KMS-11 (cell line): ENCODE measurements at regions not wholly inside any gene's neighbourhood (a gene's known extent, or its start where the extent isn't known, plus 50 kb on each side); places are given as distances from the start of the nearest gene placed in this dataset.

Experiments
- H2AFZ ChIP-seq: fragments of 200-600 bp; sonication (generic); 2 replicates; pipeline ENCODE4 v1.6.1; 2016; ENCODE audit warnings: antibody characterized with exemption, mixed run types, low read depth
- H3K27ac ChIP-seq: fragments of 200-600 bp; sonication (generic); 2 replicates; pipeline ENCODE4 v1.6.1; 2016; ENCODE audit warnings: mild to moderate bottlenecking, mixed run types
- H3K27me3 ChIP-seq: fragments of 200-600 bp; sonication (generic); 2 replicates; pipeline ENCODE4 v1.6.1; 2017; ENCODE audit warnings: mild to moderate bottlenecking, low read depth, mixed run types, moderate library complexity; ENCODE audit not compliant: insufficient read depth
- H3K36me3 ChIP-seq: fragments of 200-600 bp; sonication (generic); 2 replicates; pipeline ENCODE4 v1.6.1; 2017; ENCODE audit warnings: mild to moderate bottlenecking, mixed run types; ENCODE audit not compliant: insufficient read depth
- H3K4me1 ChIP-seq: fragments of 200-600 bp; sonication (generic); 2 replicates; pipeline ENCODE4 v1.6.1; 2016; ENCODE audit warnings: mild to moderate bottlenecking, low read depth, mixed run types; ENCODE audit not compliant: poor library complexity, severe bottlenecking
- H3K4me2 ChIP-seq: fragments of 200-600 bp; sonication (generic); 2 replicates; pipeline ENCODE4 v1.7.0; 2016; ENCODE audit warnings: mild to moderate bottlenecking, mixed run types
- H3K4me3 ChIP-seq: fragments of 200-600 bp; sonication (generic); IDR thresholded peaks from 2 replicates; pipeline ENCODE4 v1.6.1; 2017; ENCODE audit warnings: low read depth, low read length, mixed read lengths; ENCODE audit not compliant: insufficient read depth
- H3K79me2 ChIP-seq: fragments of 200-600 bp; sonication (generic); 2 replicates; pipeline ENCODE4 v1.6.1; 2016; ENCODE audit warnings: low read depth, mixed run types; ENCODE audit not compliant: insufficient read depth
- H3K9ac ChIP-seq: fragments of 200-600 bp; sonication (generic); 2 replicates; pipeline ENCODE4 v1.6.1; 2016; ENCODE audit warnings: mild to moderate bottlenecking, mixed run types
- H4K20me1 ChIP-seq: fragments of 200-600 bp; sonication (generic); 2 replicates; pipeline ENCODE4 v1.6.1; 2016; ENCODE audit warnings: mild to moderate bottlenecking, mixed run types; ENCODE audit not compliant: insufficient read depth
- CTCF ChIP-seq: fragments of 200-600 bp; sonication (generic); conservative IDR thresholded peaks from 2 replicates; pipeline ENCODE4 v1.6.1; 2017; ENCODE audit warnings: low read depth, mild to moderate bottlenecking, antibody characterized with exemption, low read length, moderate library complexity, mixed read lengths

- Histone ChIP-seq H3K4me1 (no peaks in the 10 kb centered on the region), H4K20me1 (no peaks in the 10 kb centered on the region), H3K27ac (no peak overlapping the region), H2AFZ (no peak overlapping the region), H3K9ac (no peak overlapping the region), H3K79me2 (no peaks in the 10 kb centered on the region), H3K36me3 (no peaks in the 10 kb centered on the region), H3K4me2 (no peak overlapping the region), H3K27me3 (no peaks in the 10 kb centered on the region), H3K4me3 (no peak overlapping the region)
- no peak for TF ChIP-seq CTCF
Measured at GRCh38 chr21:35860189-35860869, 200.0 kb downstream of the SETD4 start.

GRCh38 chr21:35859677-35860076 lies 200.6 kb downstream of the SETD4 start:
- Histone ChIP-seq H3K27ac (no peak overlapping the region), H3K36me3 (no peaks in the 10 kb centered on the region), H2AFZ (no peak overlapping the region), H3K4me3 (no peak overlapping the region), H3K4me2 (no peak overlapping the region), H3K9ac (no peak overlapping the region), H3K79me2 (no peaks in the 10 kb centered on the region), H3K4me1 (no peaks in the 10 kb centered on the region), H4K20me1 (no peaks in the 10 kb centered on the region), H3K27me3 (no peaks in the 10 kb centered on the region)
- no peak for TF ChIP-seq CTCF

GRCh38 chr21:35857095-35857494 lies 203.2 kb downstream of the SETD4 start:
- H2AFZ ChIP-seq, result no peak overlapping the region
- H3K4me1 ChIP-seq, result no peaks in the 10 kb centered on the region
- no peak for TF ChIP-seq CTCF
- H3K36me3 ChIP-seq, result no peaks in the 10 kb centered on the region
- no peak overlapping the region for H3K4me2 ChIP-seq
- H3K79me2 ChIP-seq, result no peaks in the 10 kb centered on the region
- H3K27ac ChIP-seq, result no peak overlapping the region
- H3K4me3 ChIP-seq, result no peak overlapping the region
- no peak overlapping the region for H3K9ac ChIP-seq
- no peaks in the 10 kb centered on the region for H4K20me1 ChIP-seq
- H3K27me3 ChIP-seq, result no peaks in the 10 kb centered on the region

- Histone ChIP-seq H3K4me1 (peaks cover 8% of the 10 kb centered on the region), H3K9ac (no peak overlapping the region), H3K27ac (no peak overlapping the region), H2AFZ (no peak overlapping the region), H3K79me2 (no peaks in the 10 kb centered on the region), H3K4me2 (no peak overlapping the region), H3K27me3 (no peaks in the 10 kb centered on the region), H3K36me3 (no peaks in the 10 kb centered on the region), H3K4me3 (no peak overlapping the region), H4K20me1 (no peaks in the 10 kb centered on the region)
- no peak for TF ChIP-seq CTCF
Measured at GRCh38 chr21:35855484-35855883, 204.8 kb downstream of the SETD4 start.
